Activated T-helper 1 cell treated with anti-CD3 and anti-CD28 coated beads, Interleukin-12 subunit alpha, Interleukin-12 subunit beta, Interleukin-2, Interleukin-4 antibody, amounts not matched to agents 30 ng/mL and 10 ng/mL and 1 ng/mL, durations not matched to agents 14 hours and 24 hours and 36 hours (primary cell): ENCODE measurements at regions not wholly inside any gene's neighbourhood (a gene's known extent, or its start where the extent isn't known, plus 50 kb on each side); places are given as distances from the start of the nearest gene placed in this dataset.
"Not testable (repeated sequence)": the region's sequence is repeated elsewhere in the genome, so short reads cannot be mapped to it uniquely, and the experiment has no call there.

ENCODE experiments used
- DNase-seq: peaks from one replicate; pipeline ENCODE4 v3.0.0; 2021; ENCODE audit warnings: low spot score
- H3K27ac Mint-ChIP-seq: one replicate; pipeline ENCODE4 v1.8.0; 2021; ENCODE audit warnings: mild to moderate bottlenecking, mixed read lengths
- H3K27me3 Mint-ChIP-seq: one replicate; pipeline ENCODE4 v1.8.0; 2022; ENCODE audit warnings: mild to moderate bottlenecking, moderate library complexity, mixed read lengths; ENCODE audit not compliant: insufficient read depth
- H3K36me3 Mint-ChIP-seq: one replicate; pipeline ENCODE4 v1.8.0; 2021; ENCODE audit warnings: low read depth, mixed read lengths
- H3K4me1 Mint-ChIP-seq: one replicate; pipeline ENCODE4 v1.8.0; 2021; ENCODE audit warnings: low read depth, mixed read lengths
- H3K4me3 Mint-ChIP-seq: one replicate; pipeline ENCODE4 v1.8.0; 2021; ENCODE audit warnings: mild to moderate bottlenecking, moderate library complexity, mixed read lengths
- H3K9me3 Mint-ChIP-seq: one replicate; pipeline ENCODE4 v1.8.0; 2021; ENCODE audit warnings: mixed read lengths
- intact Hi-C: fragments of 100-400 bp; cut with micrococcal nuclease; formaldehyde crosslinking; loops from one replicate; pipeline ENCODE4 v1.15.1; 2024

DNA sequence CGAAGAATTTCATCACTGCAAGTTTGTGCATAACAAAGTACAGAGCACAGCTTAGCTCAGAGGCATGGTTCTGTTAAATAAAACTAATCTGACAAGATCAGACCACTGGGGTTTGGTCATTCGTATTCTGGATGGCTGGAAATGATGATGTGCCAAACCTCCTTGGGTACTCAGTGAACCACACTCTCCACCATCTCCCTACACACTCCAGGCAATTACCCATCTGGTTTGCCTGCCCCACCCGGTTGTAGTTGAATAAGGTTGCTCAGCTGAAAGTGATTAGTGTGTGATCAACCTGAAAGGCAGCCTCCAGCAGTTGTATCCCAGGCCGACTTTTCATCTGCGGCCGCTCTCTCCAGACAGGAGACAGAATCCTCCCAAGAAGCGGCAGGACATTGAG, 371.4 kb downstream of the TLE1 start:
- Mint-ChIP-seq H3K36me3 (no peaks in the 10 kb centered on the region), H3K27me3 (no peaks in the 10 kb centered on the region), H3K4me3 (no peak overlapping the region), H3K27ac (no peak overlapping the region), H3K4me1 (no peaks in the 10 kb centered on the region), H3K9me3 (peaks cover 24% of the 10 kb centered on the region)
- no peak for DNase-seq
- intact Hi-C loops: no loop called here

DNA sequence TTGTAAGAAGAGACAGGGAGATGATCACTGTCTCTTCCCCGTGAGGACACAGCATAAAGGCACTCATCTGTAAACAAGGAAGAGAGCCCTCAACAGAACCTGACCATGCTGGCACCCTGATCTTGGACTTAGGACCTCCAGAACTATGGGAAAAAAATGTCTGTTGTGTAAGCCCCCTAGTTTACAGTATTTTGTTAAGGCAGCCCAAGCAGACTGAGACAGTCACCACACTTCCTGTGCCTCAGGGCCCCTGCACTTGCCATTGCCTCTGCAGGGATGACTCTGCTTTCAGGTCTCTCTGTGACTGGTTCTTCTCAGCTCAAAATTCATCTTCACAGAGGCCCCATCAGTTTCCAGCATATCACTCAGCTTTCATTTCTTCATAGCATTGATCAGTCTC, 372.1 kb downstream of the TLE1 start:
- H3K9me3 Mint-ChIP-seq: peaks cover 28% of the 10 kb centered on the region
- DNase-seq: no peak
- H3K4me1 Mint-ChIP-seq: no peaks in the 10 kb centered on the region
- H3K36me3 Mint-ChIP-seq: no peaks in the 10 kb centered on the region
- intact Hi-C loops: no loop called here
- H3K27ac Mint-ChIP-seq: no peak overlapping the region
- no peak overlapping the region for H3K4me3 Mint-ChIP-seq
- no peaks in the 10 kb centered on the region for H3K27me3 Mint-ChIP-seq

DNA sequence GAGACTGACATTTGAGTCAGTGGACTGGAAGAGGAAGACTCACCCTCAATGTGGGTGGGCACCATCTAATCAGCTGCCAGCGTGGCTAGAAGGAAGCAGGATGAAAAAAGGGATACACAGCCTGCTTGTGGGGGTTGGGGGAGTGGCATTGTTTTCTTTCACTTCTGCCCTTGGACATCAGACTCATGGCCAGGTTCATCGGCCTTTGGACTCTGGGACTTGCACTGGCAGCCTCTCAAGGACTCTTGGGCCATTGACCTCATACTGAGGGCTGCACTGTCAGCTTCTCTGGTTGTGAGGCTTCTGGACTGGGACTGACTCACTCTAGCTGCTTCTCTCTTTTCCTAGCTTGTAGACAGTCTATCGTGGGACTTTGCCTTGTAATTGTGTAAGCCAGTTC, 374.9 kb downstream of the TLE1 start:
- intact Hi-C loops: no loop called here
- Mint-ChIP-seq H3K27me3 (no peaks in the 10 kb centered on the region), H3K4me3 (no peak overlapping the region), H3K36me3 (no peaks in the 10 kb centered on the region), H3K4me1 (no peaks in the 10 kb centered on the region), H3K27ac (no peak overlapping the region), H3K9me3 (peaks cover 40% of the 10 kb centered on the region)
- DNase-seq: no peak

DNA sequence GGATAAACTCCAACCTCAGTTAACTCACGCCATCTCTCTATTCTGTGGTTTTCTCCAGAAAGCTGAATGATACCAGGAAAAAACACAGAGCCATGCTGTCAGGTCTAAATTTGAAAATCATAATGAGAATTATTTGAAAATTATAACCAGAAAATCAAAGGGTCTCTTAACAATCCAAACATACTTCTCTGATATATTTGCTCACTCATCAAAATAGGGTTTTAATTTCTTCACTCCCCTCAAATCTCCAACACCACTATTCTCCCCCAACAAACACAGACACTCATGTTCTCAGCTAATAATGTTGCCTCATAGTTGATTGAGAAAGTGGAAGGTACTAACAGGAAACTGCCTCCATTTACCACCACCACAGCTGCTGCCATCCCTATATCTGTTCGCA, 375.5 kb downstream of the TLE1 start:
- Mint-ChIP-seq H3K4me1 (no peaks in the 10 kb centered on the region), H3K27me3 (no peaks in the 10 kb centered on the region), H3K9me3 (peaks cover 43% of the 10 kb centered on the region), H3K4me3 (no peak overlapping the region), H3K27ac (no peak overlapping the region), H3K36me3 (no peaks in the 10 kb centered on the region)
- no peak for DNase-seq
- intact Hi-C loops: no loop called here

DNA sequence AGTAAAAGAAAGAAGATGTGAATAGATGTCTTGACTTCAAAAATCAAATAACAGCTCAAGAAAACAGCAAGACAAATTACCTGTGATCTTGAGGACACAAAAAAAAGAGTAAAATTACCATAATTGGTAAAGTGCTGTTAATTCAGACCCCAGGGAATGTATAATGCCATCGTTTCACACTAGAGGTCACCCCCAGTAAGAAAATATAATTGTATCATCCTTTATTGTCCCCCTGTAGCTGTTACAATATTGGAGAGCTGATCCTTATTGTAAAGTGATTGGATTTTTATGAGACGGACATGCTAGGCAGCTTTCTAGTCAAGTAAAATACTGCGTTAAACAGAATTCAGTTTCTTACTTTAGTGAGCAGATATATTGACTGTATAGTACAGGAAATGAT, 377.0 kb downstream of the TLE1 start:
- intact Hi-C loops: no loop called here
- Mint-ChIP-seq H3K4me1 (no peaks in the 10 kb centered on the region), H3K27me3 (no peaks in the 10 kb centered on the region), H3K36me3 (no peaks in the 10 kb centered on the region), H3K27ac (no peak overlapping the region), H3K9me3 (peaks cover 43% of the 10 kb centered on the region), H3K4me3 (no peak overlapping the region)
- no peak for DNase-seq

DNA sequence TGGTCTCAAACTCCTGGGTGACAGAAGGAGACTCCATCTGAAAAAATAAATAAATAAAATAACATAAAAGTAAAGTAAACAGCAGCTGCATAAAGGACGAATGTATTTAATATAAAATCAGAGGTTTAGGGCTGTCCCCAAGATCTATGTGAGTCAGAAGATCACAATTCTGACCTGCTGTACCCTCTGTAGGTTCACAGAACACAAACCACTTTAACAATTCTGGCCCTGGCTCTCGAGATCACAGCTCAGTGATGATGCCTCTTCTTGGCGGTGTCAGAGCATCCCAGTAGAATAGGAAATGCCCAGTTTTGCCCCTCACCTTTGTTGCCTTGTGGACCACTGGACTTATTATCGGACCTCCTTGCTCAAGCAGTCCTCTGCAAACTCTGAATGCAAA, 380.9 kb downstream of the TLE1 start:
- peaks cover 32% of the 10 kb centered on the region for H3K9me3 Mint-ChIP-seq
- no peak overlapping the region for H3K27ac Mint-ChIP-seq
- DNase-seq: no peak
- H3K4me3 Mint-ChIP-seq: no peak overlapping the region
- no peaks in the 10 kb centered on the region for H3K4me1 Mint-ChIP-seq
- H3K27me3 Mint-ChIP-seq: no peaks in the 10 kb centered on the region
- no peaks in the 10 kb centered on the region for H3K36me3 Mint-ChIP-seq
- intact Hi-C loops: no loop called here

DNA sequence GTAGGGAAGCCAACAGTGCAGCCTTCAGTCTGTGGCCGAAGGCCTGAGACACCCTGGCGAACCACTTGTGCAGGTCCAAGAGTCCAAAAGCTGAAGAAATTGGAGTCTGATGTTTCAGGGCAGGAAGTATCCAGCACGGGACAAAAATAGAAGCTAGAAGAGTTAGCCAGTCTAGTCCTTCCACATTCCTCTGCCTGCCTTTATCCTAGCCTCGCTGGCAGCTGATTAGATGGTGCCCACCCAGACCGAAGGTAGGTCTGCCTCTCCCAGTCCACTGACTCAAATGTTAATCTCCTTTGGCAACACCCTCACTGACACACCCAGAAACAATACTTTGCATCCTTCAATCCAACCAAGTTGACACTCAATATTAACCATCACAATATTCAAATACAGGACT, 381.6 kb downstream of the TLE1 start:
- intact Hi-C loops, DNase-seq, H3K27ac Mint-ChIP-seq, H3K4me3 Mint-ChIP-seq, H3K4me1 Mint-ChIP-seq, H3K27me3 Mint-ChIP-seq, H3K36me3 Mint-ChIP-seq: not testable (repeated sequence)
- H3K9me3 Mint-ChIP-seq: peaks cover 33% of the 10 kb centered on the region

DNA sequence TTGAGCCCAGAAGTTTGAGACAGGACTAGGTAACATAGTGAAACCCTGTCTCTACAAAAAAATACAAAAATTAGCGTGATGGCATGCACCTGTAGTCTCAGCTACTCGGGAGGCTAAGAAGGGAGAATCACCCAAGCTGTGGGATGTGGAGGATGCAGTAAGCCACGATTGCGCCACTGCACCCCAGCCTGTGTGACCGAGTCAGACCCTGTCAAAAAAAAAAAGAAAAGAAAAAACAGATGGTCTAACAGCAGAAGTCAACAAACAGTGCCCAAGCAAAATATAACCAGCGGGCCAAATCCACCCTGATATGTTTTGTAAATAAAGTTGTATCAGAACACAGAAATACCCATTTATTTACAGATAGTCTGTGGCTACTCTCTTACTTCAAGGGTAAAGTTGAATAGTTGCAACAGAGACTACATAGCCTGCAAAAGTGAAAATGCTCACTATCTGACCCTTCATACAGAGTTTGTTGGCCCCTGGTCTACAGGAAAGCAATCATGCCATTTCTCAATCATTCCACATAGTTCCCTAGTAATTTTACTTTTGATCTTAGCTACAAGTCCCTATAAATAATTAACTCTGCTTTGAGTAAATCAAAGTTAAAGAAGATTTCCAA, 383.7 kb downstream of the TLE1 start:
- H3K4me3 Mint-ChIP-seq: no peak overlapping the region
- H3K9me3 Mint-ChIP-seq: peaks cover 24% of the 10 kb centered on the region
- H3K27ac Mint-ChIP-seq: no peak overlapping the region
- no peaks in the 10 kb centered on the region for H3K36me3 Mint-ChIP-seq
- DNase-seq: no peak
- intact Hi-C loops: no loop called here
- H3K27me3 Mint-ChIP-seq: no peaks in the 10 kb centered on the region
- no peaks in the 10 kb centered on the region for H3K4me1 Mint-ChIP-seq

DNA sequence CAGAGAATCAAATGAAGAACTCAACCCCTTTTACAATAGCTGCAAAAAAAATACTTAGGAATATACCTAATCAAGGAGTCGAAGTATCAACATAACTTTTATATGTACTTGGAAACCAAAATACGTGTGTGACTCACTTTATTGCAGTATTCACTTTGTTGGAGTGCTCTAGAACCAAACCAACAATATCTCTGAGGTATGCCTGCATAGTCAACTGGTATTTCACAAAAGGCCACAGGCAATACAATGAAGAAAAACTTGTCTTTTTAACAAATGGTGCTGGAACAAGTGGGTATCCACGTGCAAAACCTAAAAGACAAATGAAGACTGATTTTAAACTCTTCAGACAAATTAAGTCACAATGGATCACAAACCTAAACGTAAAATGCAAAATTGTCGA, 385.7 kb downstream of the TLE1 start:
- Mint-ChIP-seq H3K9me3 (peaks cover 13% of the 10 kb centered on the region), H3K36me3 (no peaks in the 10 kb centered on the region), H3K27ac (no peak overlapping the region), H3K4me3 (no peak overlapping the region), H3K4me1 (no peaks in the 10 kb centered on the region), H3K27me3 (no peaks in the 10 kb centered on the region)
- no peak for DNase-seq
- intact Hi-C loops: no loop called here

DNA sequence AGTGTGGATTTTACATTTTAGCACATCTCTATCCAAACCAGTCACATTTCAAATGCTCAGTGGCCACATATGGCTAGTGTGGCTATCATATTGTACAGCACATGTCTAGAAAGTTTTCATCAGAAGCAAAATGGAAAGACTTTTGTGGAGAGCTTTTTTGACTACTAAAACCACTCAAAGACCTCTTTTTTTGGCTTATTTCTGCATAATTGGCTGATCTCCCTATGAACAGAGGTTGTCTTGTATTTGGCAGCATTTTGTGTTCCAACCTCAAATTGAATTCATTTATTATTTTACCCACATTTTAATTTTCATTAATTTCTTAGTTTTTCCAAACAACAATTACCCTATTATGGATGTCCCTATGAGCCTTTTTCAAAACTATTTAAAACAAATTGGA, 395.7 kb downstream of the TLE1 start:
- Mint-ChIP-seq H3K27me3 (no peaks in the 10 kb centered on the region), H3K9me3 (peaks cover 4% of the 10 kb centered on the region), H3K4me3 (no peak overlapping the region), H3K36me3 (no peaks in the 10 kb centered on the region), H3K4me1 (no peaks in the 10 kb centered on the region), H3K27ac (no peak overlapping the region)
- no peak for DNase-seq
- intact Hi-C loops: no loop called here

DNA sequence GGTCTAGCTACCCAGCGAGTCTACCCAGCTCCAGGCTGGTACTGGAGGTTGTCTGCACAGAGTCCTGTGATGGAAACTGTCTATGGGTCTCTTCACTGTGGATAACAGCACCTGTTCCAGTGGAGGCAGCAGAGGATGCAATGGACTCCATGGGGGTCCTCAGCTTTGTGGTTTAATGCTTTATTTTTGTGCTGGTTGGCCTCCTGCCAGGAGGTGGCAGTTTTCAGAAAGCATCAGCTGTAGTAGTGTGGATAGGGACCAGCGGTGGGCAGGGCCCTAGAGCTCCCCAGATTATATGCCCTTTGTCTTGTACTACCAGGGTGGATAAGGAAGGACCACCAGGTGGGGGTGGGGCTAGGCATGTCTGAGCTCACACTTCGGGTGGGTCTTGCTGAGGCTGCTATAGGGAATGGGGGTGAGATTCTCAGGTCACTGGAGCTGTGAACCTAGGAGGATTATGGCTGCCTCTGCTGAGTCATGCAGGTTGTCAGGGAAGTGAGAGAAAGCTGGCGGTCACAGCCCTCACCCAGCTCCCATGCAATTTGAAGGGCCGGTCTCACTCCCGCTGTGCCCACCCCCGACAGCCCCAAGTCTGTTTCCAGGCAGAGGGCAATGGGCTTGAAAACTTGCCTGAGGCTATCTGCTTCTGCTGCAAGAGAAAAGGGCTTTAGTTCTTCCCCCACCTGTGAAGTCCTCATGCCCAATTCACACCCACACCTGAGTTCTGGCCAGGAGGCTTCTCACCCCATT, 397.1 kb downstream of the TLE1 start:
- intact Hi-C loops: no loop called here
- no peak overlapping the region for H3K27ac Mint-ChIP-seq
- peaks cover 11% of the 10 kb centered on the region for H3K9me3 Mint-ChIP-seq
- DNase-seq: no peak
- no peaks in the 10 kb centered on the region for H3K4me1 Mint-ChIP-seq
- no peaks in the 10 kb centered on the region for H3K27me3 Mint-ChIP-seq
- H3K36me3 Mint-ChIP-seq: no peaks in the 10 kb centered on the region
- no peak overlapping the region for H3K4me3 Mint-ChIP-seq

DNA sequence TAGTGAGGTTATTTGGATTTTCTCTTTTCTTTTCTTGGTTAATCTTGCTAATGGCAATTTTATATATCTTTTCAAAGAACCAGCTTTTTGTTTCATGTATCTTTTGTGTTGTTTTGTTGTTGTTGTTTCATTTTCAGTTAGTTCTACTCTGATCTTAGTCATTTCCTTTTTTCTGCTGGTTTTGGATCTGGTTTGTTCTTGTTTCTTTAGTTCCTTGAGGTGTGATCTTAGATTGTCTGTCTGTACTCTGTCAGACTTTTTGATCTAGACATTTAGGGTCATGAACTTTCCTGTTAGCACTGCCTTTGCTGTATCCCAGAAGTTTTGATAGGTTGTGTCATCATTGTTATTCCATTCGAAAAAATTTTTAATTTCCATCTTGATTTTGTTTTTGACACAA, 399.7 kb downstream of the TLE1 start:
- Mint-ChIP-seq H3K4me3 (no peak overlapping the region), H3K27ac (no peak overlapping the region)
- intact Hi-C loops: no loop called here

DNA sequence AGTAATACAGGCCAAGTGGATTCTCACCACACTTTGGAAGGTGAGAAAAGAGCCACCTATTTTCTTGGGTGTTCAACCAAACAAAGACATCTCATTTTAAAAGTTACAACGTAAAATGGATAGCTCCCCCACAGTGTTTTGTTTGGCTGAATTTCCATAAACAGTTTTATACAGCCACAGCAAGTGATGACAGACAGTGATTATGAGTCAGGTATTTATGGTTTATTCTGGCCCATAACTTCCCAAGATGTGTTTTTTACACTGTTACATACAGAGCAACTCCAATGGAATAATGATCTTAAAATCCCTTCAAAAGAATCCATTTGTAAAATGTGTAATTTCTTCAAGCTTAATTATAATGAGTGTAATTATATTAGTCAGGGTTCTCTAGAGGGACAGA, 421.3 kb downstream of the TLE1 start:
- peaks cover 7% of the 10 kb centered on the region for H3K9me3 Mint-ChIP-seq
- no peaks in the 10 kb centered on the region for H3K4me1 Mint-ChIP-seq
- no peak overlapping the region for H3K4me3 Mint-ChIP-seq
- H3K36me3 Mint-ChIP-seq: no peaks in the 10 kb centered on the region
- no peak overlapping the region for H3K27ac Mint-ChIP-seq
- H3K27me3 Mint-ChIP-seq: no peaks in the 10 kb centered on the region
- DNase-seq: no peak
- intact Hi-C loops: no loop called here

More for the DNA sequence above, 399.7 kb downstream of the TLE1 start:
- Mint-ChIP-seq H3K36me3 (no peaks in the 10 kb centered on the region), H3K4me1 (no peaks in the 10 kb centered on the region), H3K9me3 (peaks cover 17% of the 10 kb centered on the region), H3K27me3 (no peaks in the 10 kb centered on the region)
- DNase-seq: no peak

DNA sequence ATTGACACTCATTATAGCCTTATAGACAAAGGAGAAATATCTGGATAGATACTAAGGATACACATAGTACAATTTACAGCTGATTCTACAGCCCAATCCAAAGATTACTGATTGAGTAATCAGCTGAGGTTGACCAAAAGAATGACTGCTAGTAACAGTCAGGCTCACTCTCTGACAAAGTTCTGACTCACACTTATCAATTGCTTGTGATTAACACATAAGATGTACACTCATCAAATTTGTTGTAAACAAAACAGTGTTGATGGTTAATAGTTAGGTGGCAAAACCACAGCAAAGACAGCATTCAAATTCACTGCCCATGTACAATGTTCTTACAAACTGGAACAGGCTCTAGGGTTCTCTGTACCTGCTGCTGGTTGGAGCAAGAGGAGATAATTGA, 422.7 kb downstream of the TLE1 start:
- H3K27me3 Mint-ChIP-seq: no peaks in the 10 kb centered on the region
- intact Hi-C loops: no loop called here

More for the DNA sequence above, 422.7 kb downstream of the TLE1 start:
- Mint-ChIP-seq H3K9me3 (peaks cover 11% of the 10 kb centered on the region), H3K36me3 (no peaks in the 10 kb centered on the region), H3K27ac (no peak overlapping the region), H3K4me3 (no peak overlapping the region), H3K4me1 (no peaks in the 10 kb centered on the region)
- DNase-seq: no peak
